ENCODE measurements at regions not wholly inside any gene's neighbourhood (a gene's known extent, or its start where the extent isn't known, plus 50 kb on each side); places are given as distances from the start of the nearest gene placed in this dataset.

DNA sequence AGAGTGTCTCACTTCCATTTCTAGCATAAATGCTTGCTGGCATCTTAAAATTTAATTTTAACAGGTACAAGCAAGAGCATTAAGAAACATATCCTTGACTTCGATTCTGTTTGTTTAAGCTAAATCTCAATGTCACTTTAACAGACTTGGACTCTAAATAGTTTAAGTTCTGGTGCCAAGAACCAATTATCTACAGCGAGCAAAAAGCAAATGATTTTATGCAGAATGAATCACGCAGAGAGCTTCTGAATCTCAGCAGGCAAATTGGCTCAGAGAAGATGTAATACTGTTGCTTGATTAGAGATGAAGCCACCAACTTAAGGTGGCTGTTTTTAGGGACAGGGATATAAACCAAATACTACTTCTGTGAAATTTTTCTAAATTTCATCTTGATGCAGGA lies 117.0 kb upstream of the PLD5 start:
- no peak for TF ChIP-seq POLR2A (IDR thresholded peaks at IDR 0.05; ENCODE audit: low read depth, low read length)
- no peak for TF ChIP-seq POLR2AphosphoS5 (IDR thresholded peaks at IDR 0.05; ENCODE audit: low read depth, low read length)
